ENCODE measurements at regions not wholly inside any gene's neighbourhood (a gene's known extent, or its start where the extent isn't known, plus 50 kb on each side); places are given as distances from the start of the nearest gene placed in this dataset.

- CTCF ChIA-PET, result no interaction called here
- Histone ChIP-seq H3K4me2 (ENCODE audit: low read length) (no peak overlapping the region), H3K79me2 (ENCODE audit: insufficient read depth, low read length) (no peaks in the 10 kb centered on the region), H3K9me3 (ENCODE audit: control insufficient read depth in 1 of 2, insufficient read depth in 1 of 2, low read depth in 1 of 2, low read length in 2 of 2) (no peaks in the 10 kb centered on the region), H2AFZ (ENCODE audit: low read depth, low read length, poor library complexity, severe bottlenecking) (no peak overlapping the region), H3K36me3 (ENCODE audit: control insufficient read depth in 1 of 2, insufficient read depth in 2 of 2, low read length in 2 of 2) (no peaks in the 10 kb centered on the region), H4K20me1 (ENCODE audit: insufficient read depth) (no peaks in the 10 kb centered on the region), H3K9me2 (ENCODE audit: insufficient read depth) (no peaks in the 10 kb centered on the region), H3K27ac (ENCODE audit: low read depth, low read length) (no peak overlapping the region), H3K4me1 (ENCODE audit: control insufficient read depth in 1 of 2, insufficient read depth in 2 of 2, low read length in 2 of 2) (no peaks in the 10 kb centered on the region), H3K9ac (ENCODE audit: low read length) (no peak overlapping the region), H3K4me3 (replicated peaks in 1 of 2; ENCODE audit: low read depth in 1 of 2, low read length in 2 of 2) (no peak overlapping the region), H3K27me3 (ENCODE audit: insufficient read depth, low read length) (no peaks in the 10 kb centered on the region)
- TF ChIP-seq CTCF (IDR thresholded peaks at IDR 0.05 in 2 of 3, conservative IDR thresholded peaks at IDR 0.05 in 1 of 3; ENCODE audit: borderline replicate concordance in 1 of 3, insufficient read depth in 1 of 3, low read depth in 2 of 3, low read length in 2 of 3), result no peak
- TF ChIP-seq SRF (IDR thresholded peaks at IDR 0.05; ENCODE audit: low read depth), result no peak
- no peak for TF ChIP-seq CBX3 (IDR thresholded peaks at IDR 0.05; ENCODE audit: low read depth)
- no peak for TF ChIP-seq POLR2A (IDR thresholded peaks at IDR 0.05; ENCODE audit: borderline replicate concordance, extremely low read depth, insufficient read depth, insufficient read length)
- no peak for TF ChIP-seq REST (IDR thresholded peaks at IDR 0.05; ENCODE audit: low read depth)
- no peak for TF ChIP-seq ZNF274 (IDR thresholded peaks at IDR 0.05; ENCODE audit: low read depth, low read length)
- intact Hi-C loops (cut with micrococcal nuclease), result no loop called here
- BruUV-seq (replicated peaks), result no TSS peak
- POLR2A ChIA-PET, result no interaction called here
- no peak for DNase-seq (ENCODE audit: low read depth, low spot score)
- ATAC-seq, result no peak
- RAD21 ChIA-PET (ENCODE audit: low non-redundant PET in 1 of 2, low total read pairs in 2 of 2, uncharacterized antibody in 2 of 2, unreplicated experiment in 2 of 2), result no interaction called here
Observed at GRCh38 chr2:12284487-12284886, 432.2 kb upstream of the TRIB2 start.
